SU-DHL-6 (cell line): ENCODE measurements at regions not wholly inside any gene's neighbourhood (a gene's known extent, or its start where the extent isn't known, plus 50 kb on each side); places are given as distances from the start of the nearest gene placed in this dataset.

ENCODE experiments used
- EZH2phosphoT487 ChIP-seq: fragments of 200-600 bp; sonication (generic), shearing (Covaris generic); conservative IDR thresholded peaks from 2 replicates; pipeline ENCODE4 v1.6.1; 2018; ENCODE audit warnings: mild to moderate bottlenecking, antibody characterized with exemption, low read length, moderate library complexity, mixed read lengths
- TF ChIP-seq, protein P1 (sequence below): fragments of 200-600 bp; sonication (generic); IDR thresholded peaks from one replicate; pipeline ENCODE4 v1.5.1; 2017; ENCODE audit warnings: antibody characterized with exemption, mild to moderate bottlenecking, low read length, moderate library complexity; ENCODE audit not compliant: insufficient read depth, poor library complexity, severe bottlenecking

GRCh38 chr13:53473397-53473796 lies 444.8 kb downstream of the OLFM4 start:
- TF ChIP-seq, protein P1, sequence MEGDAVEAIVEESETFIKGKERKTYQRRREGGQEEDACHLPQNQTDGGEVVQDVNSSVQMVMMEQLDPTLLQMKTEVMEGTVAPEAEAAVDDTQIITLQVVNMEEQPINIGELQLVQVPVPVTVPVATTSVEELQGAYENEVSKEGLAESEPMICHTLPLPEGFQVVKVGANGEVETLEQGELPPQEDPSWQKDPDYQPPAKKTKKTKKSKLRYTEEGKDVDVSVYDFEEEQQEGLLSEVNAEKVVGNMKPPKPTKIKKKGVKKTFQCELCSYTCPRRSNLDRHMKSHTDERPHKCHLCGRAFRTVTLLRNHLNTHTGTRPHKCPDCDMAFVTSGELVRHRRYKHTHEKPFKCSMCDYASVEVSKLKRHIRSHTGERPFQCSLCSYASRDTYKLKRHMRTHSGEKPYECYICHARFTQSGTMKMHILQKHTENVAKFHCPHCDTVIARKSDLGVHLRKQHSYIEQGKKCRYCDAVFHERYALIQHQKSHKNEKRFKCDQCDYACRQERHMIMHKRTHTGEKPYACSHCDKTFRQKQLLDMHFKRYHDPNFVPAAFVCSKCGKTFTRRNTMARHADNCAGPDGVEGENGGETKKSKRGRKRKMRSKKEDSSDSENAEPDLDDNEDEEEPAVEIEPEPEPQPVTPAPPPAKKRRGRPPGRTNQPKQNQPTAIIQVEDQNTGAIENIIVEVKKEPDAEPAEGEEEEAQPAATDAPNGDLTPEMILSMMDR = no peak
- TF ChIP-seq EZH2phosphoT487 = no peak
